GM21515 (cell line): ENCODE measurements at regions not wholly inside any gene's neighbourhood (a gene's known extent, or its start where the extent isn't known, plus 50 kb on each side); places are given as distances from the start of the nearest gene placed in this dataset.
"Not testable (repeated sequence)": the region's sequence is repeated elsewhere in the genome, so short reads cannot be mapped to it uniquely, and the experiment has no call there.

Source experiments
- ATAC-seq: cut with Tn5 transposase; IDR thresholded peaks from one replicate; pipeline ENCODE4 v1.9.1; 2021; ENCODE audit not compliant: unreplicated experiment

- ATAC-seq: no peak
These were observed 163.6 kb upstream of the DYRK2 start for GRCh38 chr12:67484791-67485480.

GRCh38 chr12:67486671-67487070 lies 161.9 kb upstream of the DYRK2 start:
- ATAC-seq: no peak

- ATAC-seq: not testable (repeated sequence)
These were observed 160.2 kb upstream of the DYRK2 start for GRCh38 chr12:67488349-67488748.

GRCh38 chr12:67489007-67489406 lies 159.5 kb upstream of the DYRK2 start:
- no peak for ATAC-seq

GRCh38 chr12:67496581-67496980 lies 152.0 kb upstream of the DYRK2 start:
- no peak for ATAC-seq

GRCh38 chr12:67498991-67499390 lies 149.6 kb upstream of the DYRK2 start:
- no peak for ATAC-seq

- ATAC-seq: no peak
These were observed 147.2 kb upstream of the DYRK2 start for GRCh38 chr12:67501362-67501761.

- ATAC-seq: no peak
These were observed 144.5 kb upstream of the DYRK2 start for GRCh38 chr12:67504026-67504425.

GRCh38 chr12:67506739-67507138 lies 141.8 kb upstream of the DYRK2 start:
- no peak for ATAC-seq

- ATAC-seq: no peak
These were observed 139.7 kb upstream of the DYRK2 start for GRCh38 chr12:67508830-67509229.

- no peak for ATAC-seq
These were observed 138.7 kb upstream of the DYRK2 start for GRCh38 chr12:67509666-67510386.

- ATAC-seq: no peak
These were observed 136.5 kb upstream of the DYRK2 start for GRCh38 chr12:67512061-67512460.

GRCh38 chr12:67514502-67514901 lies 134.0 kb upstream of the DYRK2 start:
- ATAC-seq: no peak

- peak; percentile 96 for ATAC-seq
These were observed 132.7 kb upstream of the DYRK2 start for GRCh38 chr12:67515679-67516340.

- no peak for ATAC-seq
These were observed 131.2 kb upstream of the DYRK2 start for GRCh38 chr12:67517181-67517887.

- no peak for ATAC-seq
These were observed 128.8 kb upstream of the DYRK2 start for GRCh38 chr12:67519484-67520433.

- ATAC-seq: no peak
These were observed 127.9 kb upstream of the DYRK2 start for GRCh38 chr12:67520606-67521005.

- no peak for ATAC-seq
These were observed 126.3 kb upstream of the DYRK2 start for GRCh38 chr12:67522222-67522621.

- no peak for ATAC-seq
These were observed 125.0 kb upstream of the DYRK2 start for GRCh38 chr12:67523538-67523937.

GRCh38 chr12:67524861-67525616 lies 123.5 kb upstream of the DYRK2 start:
- ATAC-seq: no peak
